ENCODE measurements at regions not wholly inside any gene's neighbourhood (a gene's known extent, or its start where the extent isn't known, plus 50 kb on each side); places are given as distances from the start of the nearest gene placed in this dataset.
A peak's percentile ranks its signal among the peaks of the same experiment; 100 is the strongest.

DNA sequence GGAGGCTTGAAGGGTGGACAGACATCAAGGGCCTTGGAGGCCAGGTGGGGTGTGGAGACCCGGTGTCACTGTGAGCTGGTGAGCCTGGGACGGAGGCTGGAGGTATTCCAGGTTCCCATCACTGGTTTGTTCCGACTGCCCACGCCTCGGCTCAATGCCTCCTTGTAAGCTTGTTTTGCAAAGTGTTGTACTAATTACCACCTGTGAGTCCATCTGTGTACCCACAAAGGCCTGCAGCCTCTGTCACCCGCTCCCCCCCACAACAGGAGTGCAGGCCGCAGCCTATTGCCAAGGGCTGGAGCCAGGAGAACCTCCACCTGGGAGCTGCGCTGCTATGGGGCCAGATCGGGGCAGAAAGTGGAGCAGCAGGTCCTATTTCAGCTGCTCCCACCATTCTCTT, 521.8 kb upstream of the DPP6 start:
- Mint-ChIP-seq H3K27me3 (ENCODE audit: low read depth in 3 of 3) (no peaks in the 10 kb centered on the region), H3K9me3 (peaks cover 6 to 51% (median 26%) of the 10 kb centered on the region in 7 donors), H3K36me3 (no peaks in the 10 kb centered on the region), H3K4me1 (no peaks in the 10 kb centered on the region), H3K27ac (no peak overlapping the region), H3K4me3 (no peak overlapping the region)
- TF ChIP-seq CTCF (IDR thresholded peaks at IDR 0.05) = no peak
- intact Hi-C loops (cut with micrococcal nuclease) = no loop called here
- Histone ChIP-seq H3K4me2 (replicated peaks; ENCODE audit: extremely low read depth, low read length, poor library complexity, severe bottlenecking) (no peak overlapping the region), H3K79me2 (ENCODE audit: insufficient read depth, low read length) (no peaks in the 10 kb centered on the region), H3K4me1 (ENCODE audit: control insufficient read depth in 1 of 2, insufficient read depth in 2 of 2, low read length in 2 of 2) (no peaks in the 10 kb centered on the region), H3K27ac (ENCODE audit: low read depth in 1 of 2, low read length in 2 of 2) (no peak overlapping the region), H3K4me3 (replicated peaks in 1 of 3; ENCODE audit: low read depth in 2 of 3, low read length in 3 of 3) (no peak overlapping the region), H3K27me3 (ENCODE audit: control insufficient read depth in 2 of 2, insufficient read depth in 2 of 2, low read length in 2 of 2) (no peaks in the 10 kb centered on the region), H3K9ac (ENCODE audit: insufficient read depth, low read length, poor library complexity, severe bottlenecking) (no peak overlapping the region), H2AFZ (ENCODE audit: insufficient read depth, low read depth, low read length, poor library complexity, severe bottlenecking) (no peak overlapping the region), H4K20me1 (ENCODE audit: insufficient read depth, low read length) (no peaks in the 10 kb centered on the region), H3K36me3 (replicated peaks in 1 of 2; ENCODE audit: control insufficient read depth in 1 of 2, insufficient read depth in 2 of 2, low read length in 2 of 2) (no peaks in the 10 kb centered on the region), H3K9me3 (replicated peaks in 1 of 2; ENCODE audit: control insufficient read depth in 1 of 2, insufficient read depth in 1 of 2, low read length in 2 of 2) (peaks cover 31 to 46% of the 10 kb centered on the region in 2 donors)
- no peak for DNase-seq
- WGBS (ENCODE audit: insufficient coverage) = 98% methylated on average over 8 of the region's 9 CpGs

DNA sequence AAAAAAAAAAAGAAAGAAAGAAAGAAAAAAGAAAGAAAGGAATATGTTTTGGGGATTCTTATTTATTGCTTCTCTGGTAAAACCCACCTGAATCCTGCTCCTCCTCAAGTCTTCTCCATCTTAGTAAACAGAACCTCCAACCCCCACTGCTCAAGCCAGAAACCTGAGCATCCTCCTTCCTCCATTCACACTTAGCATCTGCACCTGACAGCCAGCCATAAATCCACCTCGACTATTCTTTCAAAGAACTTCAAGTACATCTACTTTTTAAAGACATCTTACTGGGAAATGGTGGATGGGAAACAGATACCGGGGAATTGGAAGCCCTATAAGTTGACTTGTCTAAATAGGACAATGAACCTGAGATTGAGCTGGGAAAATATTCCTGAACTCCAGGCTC, 519.9 kb upstream of the DPP6 start:
- Mint-ChIP-seq H3K9me3 (peaks cover 13 to 50% (median 30%) of the 10 kb centered on the region in 7 donors), H3K4me1 (no peaks in the 10 kb centered on the region), H3K36me3 (no peaks in the 10 kb centered on the region), H3K27ac (peak overlapping the region in 1 of 7 donors; percentile 41), H3K27me3 (ENCODE audit: low read depth in 3 of 3) (no peaks in the 10 kb centered on the region), H3K4me3 (no peak overlapping the region)
- no peaks in the 10 kb centered on the region for H3K4me1 ChIP-seq (ENCODE audit: control insufficient read depth in 1 of 2, insufficient read depth in 2 of 2, low read length in 2 of 2)
- no peak overlapping the region for H3K4me3 ChIP-seq (replicated peaks in 1 of 3; ENCODE audit: low read depth in 2 of 3, low read length in 3 of 3)
- no peak overlapping the region for H3K4me2 ChIP-seq (replicated peaks; ENCODE audit: extremely low read depth, low read length, poor library complexity, severe bottlenecking)
- H3K9me3 ChIP-seq (replicated peaks in 1 of 2; ENCODE audit: control insufficient read depth in 1 of 2, insufficient read depth in 1 of 2, low read length in 2 of 2) = peaks cover 40 to 54% of the 10 kb centered on the region in 2 donors
- H4K20me1 ChIP-seq (ENCODE audit: insufficient read depth, low read length) = no peaks in the 10 kb centered on the region
- H3K79me2 ChIP-seq (ENCODE audit: insufficient read depth, low read length) = no peaks in the 10 kb centered on the region
- no peak overlapping the region for H3K27ac ChIP-seq (ENCODE audit: low read depth in 1 of 2, low read length in 2 of 2)
- no peak overlapping the region for H2AFZ ChIP-seq (ENCODE audit: insufficient read depth, low read depth, low read length, poor library complexity, severe bottlenecking)
- no CpG with 5 or more reads among the region's 2 CpGs for WGBS (ENCODE audit: insufficient coverage)
- DNase-seq = no peak
- H3K36me3 ChIP-seq (replicated peaks in 1 of 2; ENCODE audit: control insufficient read depth in 1 of 2, insufficient read depth in 2 of 2, low read length in 2 of 2) = no peaks in the 10 kb centered on the region
- no peaks in the 10 kb centered on the region for H3K27me3 ChIP-seq (ENCODE audit: control insufficient read depth in 2 of 2, insufficient read depth in 2 of 2, low read length in 2 of 2)
- no peak for TF ChIP-seq CTCF (IDR thresholded peaks at IDR 0.05)
- intact Hi-C loops (cut with micrococcal nuclease) = no loop called here
- no peak overlapping the region for H3K9ac ChIP-seq (ENCODE audit: insufficient read depth, low read length, poor library complexity, severe bottlenecking)

Data from CD14-positive monocyte (primary cell).